LNCaP clone FGC (cell line): ENCODE measurements at regions not wholly inside any gene's neighbourhood (a gene's known extent, or its start where the extent isn't known, plus 50 kb on each side); places are given as distances from the start of the nearest gene placed in this dataset.

Source experiments
- DNase-seq: peaks from one replicate; pipeline ENCODE4 v3.0.0-alpha.2; 2011; ENCODE audit warnings: low read depth
- H3K4me3 ChIP-seq: 2 replicates; pipeline ENCODE4 v1.5.1; 2011; ENCODE audit warnings: mild to moderate bottlenecking, low read depth, low read length, control low read depth
- TF ChIP-seq, protein P1 (sequence below): IDR thresholded peaks from 2 replicates; pipeline ENCODE4 v1.5.1; 2012; ENCODE audit warnings: mild to moderate bottlenecking; ENCODE audit not compliant: control insufficient read depth, insufficient read depth; ENCODE audit errors: extremely low read depth

DNA sequence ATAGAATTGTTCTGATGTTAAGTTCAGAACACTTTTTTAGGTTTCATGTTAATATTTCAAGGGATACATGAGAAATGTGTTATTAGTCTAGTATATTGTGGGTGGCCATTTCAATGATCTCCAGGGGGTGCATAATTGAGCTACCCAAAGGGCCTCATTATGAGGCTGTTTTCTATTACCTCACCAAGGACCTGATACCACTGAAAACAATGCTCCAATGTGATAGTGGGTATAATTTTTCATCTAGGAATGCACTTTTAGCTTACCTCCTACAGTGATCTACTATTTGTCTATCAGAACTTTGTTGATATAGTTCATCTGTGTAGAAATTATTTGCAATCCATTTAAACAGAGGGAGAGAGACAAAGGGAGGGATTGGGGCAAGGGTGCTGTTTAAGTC lies 106.8 kb upstream of the HS3ST5 start:
- DNase-seq: no peak
- no peak overlapping the region for H3K4me3 ChIP-seq
- TF ChIP-seq, protein P1, sequence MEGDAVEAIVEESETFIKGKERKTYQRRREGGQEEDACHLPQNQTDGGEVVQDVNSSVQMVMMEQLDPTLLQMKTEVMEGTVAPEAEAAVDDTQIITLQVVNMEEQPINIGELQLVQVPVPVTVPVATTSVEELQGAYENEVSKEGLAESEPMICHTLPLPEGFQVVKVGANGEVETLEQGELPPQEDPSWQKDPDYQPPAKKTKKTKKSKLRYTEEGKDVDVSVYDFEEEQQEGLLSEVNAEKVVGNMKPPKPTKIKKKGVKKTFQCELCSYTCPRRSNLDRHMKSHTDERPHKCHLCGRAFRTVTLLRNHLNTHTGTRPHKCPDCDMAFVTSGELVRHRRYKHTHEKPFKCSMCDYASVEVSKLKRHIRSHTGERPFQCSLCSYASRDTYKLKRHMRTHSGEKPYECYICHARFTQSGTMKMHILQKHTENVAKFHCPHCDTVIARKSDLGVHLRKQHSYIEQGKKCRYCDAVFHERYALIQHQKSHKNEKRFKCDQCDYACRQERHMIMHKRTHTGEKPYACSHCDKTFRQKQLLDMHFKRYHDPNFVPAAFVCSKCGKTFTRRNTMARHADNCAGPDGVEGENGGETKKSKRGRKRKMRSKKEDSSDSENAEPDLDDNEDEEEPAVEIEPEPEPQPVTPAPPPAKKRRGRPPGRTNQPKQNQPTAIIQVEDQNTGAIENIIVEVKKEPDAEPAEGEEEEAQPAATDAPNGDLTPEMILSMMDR: no peak

DNA sequence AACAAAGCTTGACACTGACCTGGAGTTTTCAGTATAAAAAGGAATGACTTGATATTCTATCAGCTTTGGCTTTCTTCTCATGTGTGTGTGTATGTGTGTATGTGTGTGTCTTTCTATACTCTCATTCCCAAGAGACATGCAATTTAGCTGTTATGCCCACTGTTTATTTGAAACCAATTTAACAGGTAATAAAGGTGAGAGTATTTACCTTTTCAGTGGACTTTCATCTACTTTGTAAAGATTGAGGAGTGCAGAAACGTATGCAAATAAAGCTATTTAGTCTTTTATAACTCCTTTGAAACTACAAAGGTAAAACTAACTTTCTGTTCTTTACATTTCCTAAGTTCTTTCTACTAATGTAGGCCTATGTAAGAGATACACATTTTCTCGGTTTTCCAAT lies 103.5 kb upstream of the HS3ST5 start:
- no peak overlapping the region for H3K4me3 ChIP-seq
- TF ChIP-seq, protein P1: no peak
- DNase-seq: no peak

DNA sequence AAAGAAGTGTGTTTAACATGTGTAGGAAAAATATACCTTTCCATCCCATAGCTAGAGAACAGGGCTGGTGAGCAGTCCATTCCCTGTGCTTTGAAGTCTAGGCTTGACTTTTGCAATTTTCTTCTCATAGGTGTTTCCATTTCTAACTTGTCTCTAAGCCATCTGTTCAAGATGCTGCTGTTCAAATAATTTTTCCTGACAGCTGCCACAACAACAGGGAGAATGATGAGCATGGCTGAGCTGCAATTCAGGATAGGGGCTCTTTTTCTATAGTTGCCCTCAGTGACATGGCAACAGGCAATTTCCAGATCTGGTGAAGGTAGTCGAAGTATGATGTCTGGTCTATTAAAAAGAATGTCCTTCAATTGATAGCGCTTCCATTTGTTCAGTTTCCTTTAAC lies 103.0 kb upstream of the HS3ST5 start:
- TF ChIP-seq, protein P1: no peak
- no peak for DNase-seq

DNA sequence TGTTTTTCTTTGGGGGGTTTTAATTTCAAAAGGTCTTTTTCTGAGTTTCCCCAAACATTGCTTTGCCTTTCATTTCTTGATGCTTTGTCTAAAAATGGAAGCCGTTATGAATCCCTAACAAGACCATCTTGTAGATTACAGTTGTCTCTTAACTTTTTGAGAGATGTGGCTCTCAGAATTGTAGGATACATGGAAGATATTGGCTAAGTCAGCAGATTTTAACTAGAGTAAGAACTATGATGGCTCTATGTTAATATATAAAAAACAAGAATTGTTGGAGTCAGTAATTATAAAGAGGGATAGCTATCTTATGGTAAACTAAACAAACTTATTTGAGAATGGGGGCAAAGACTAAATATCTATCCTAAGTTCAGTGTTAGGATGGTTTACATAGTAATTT lies 96.6 kb upstream of the HS3ST5 start:
- no peak for DNase-seq
- TF ChIP-seq, protein P1: no peak
- no peak overlapping the region for H3K4me3 ChIP-seq

More for the DNA sequence above, 103.0 kb upstream of the HS3ST5 start:
- no peak overlapping the region for H3K4me3 ChIP-seq

DNA sequence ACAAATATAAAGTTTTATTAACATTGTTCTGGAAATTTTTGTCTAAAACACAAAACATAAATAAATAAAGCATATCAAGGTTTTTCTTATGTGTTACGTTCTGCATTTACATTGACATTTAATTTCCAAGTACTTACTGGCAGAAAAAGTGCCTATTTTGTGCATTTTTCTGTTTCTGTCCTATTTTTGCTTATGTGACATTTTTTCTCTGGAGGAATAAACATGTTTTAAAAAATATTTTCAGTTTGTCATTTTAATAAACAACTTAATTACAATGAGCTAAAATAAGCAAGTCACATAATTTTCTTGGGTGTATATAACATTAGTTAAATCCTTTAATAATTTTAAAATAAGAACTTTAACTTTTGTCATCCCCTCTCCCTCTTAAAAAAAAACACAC lies 94.4 kb upstream of the HS3ST5 start:
- TF ChIP-seq, protein P1: no peak
- no peak overlapping the region for H3K4me3 ChIP-seq
- DNase-seq: no peak

- DNase-seq: no peak
- TF ChIP-seq, protein P1: no peak
- no peak overlapping the region for H3K4me3 ChIP-seq
These were observed 93.9 kb upstream of the HS3ST5 start for GRCh38 chr6:114436691-114437090.

- H3K4me3 ChIP-seq: no peak overlapping the region
- DNase-seq: no peak
- TF ChIP-seq, protein P1: no peak
These were observed 93.2 kb upstream of the HS3ST5 start for GRCh38 chr6:114435985-114436384.
